A204.1 (cell line): ENCODE measurements at regions not wholly inside any gene's neighbourhood (a gene's known extent, or its start where the extent isn't known, plus 50 kb on each side); places are given as distances from the start of the nearest gene placed in this dataset.

ENCODE experiments used
- FAIRE-seq: peaks from 2 replicates; lab custom pipeline; 2012; peaks lifted over from hg19 to GRCh38; lab: Jason Lieb, UNC

DNA sequence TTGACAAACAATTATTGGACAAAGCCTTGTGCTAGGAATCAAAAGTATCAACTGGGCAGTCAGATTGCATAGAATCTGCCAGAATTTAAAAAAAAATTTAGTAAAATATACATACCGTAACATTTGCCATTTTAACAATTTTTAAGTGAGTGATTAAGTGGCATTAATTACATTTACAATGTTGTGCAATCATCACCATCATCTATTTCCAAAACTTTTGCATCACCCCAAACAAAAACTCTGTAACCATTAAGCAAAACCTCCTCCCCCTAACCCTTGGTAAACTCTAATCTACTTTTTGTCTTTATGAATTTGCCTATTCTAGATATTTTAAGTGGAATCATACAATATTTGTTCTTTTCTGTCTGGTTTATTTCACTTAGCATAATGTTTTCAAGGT, 182.8 kb downstream of the LMO4 start:
- no peak for FAIRE-seq

DNA sequence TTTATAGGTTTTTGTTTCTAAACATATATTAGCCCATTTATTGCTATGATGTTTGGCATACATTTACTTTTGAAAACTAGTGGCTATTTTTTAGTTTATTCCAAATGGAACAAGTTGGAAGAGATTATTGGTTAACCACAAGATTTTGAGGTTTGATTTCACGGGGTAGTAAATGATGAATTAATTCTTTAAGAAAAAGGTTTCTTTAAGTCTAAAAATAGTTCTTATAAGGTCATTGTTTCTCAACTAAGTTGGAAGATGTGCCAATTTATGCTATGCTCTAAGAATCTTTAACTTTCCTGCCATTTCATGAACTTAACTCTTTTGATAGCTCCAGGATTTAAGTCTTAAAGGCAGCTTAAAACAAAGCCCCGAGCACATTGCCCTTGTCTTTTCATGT, 183.8 kb downstream of the LMO4 start:
- FAIRE-seq, result no peak

DNA sequence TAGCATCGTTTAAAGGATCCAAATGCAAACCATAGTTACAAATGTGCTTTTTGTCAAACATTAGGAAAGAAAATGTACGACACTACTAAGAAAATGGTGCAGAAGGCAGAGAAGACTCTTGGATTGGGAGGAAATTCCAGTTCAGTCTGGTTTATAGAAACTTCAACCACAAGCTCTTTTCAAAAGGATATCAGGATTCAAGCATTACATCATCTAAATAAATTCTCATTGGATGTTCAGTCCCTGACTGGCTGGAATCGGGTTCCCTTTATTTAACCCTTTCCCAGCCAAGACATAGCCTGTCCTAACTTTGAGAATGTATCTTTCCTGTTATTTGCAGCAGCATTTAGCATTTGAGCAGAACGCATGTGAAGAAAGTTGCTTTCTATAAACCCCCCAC, 184.6 kb downstream of the LMO4 start:
- FAIRE-seq, result no peak

DNA sequence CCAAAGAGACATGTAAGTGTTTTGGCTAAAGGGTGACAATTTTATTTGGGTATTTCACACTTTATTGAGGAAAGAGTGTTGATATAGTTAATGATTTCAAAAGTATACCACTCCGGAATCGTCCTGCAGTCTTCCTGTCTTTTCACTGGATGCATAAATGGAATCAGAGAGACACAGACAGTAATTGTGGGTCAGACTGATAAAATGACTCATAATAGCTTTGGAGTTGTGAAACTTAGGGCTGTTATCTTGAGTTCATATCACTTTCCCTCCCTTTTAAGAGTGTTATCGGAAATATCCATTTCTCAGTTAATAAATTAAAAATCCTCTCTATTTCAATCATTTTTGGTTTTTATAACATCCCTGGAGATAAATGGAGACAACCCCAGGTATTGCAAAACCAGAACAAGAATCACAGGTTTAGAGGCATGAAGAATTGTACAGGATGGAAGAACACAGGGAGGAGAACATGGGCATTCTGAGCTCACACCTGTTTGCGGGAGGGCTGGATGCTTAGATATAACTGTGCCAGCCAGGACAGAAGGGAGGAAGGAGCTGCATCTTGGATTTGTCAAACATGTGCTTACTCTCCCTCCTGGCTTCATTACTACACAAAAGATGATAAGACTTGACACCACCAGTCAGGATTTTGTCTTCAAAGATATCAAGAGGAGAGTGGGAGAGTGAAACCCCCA, 185.4 kb downstream of the LMO4 start:
- FAIRE-seq, result no peak

DNA sequence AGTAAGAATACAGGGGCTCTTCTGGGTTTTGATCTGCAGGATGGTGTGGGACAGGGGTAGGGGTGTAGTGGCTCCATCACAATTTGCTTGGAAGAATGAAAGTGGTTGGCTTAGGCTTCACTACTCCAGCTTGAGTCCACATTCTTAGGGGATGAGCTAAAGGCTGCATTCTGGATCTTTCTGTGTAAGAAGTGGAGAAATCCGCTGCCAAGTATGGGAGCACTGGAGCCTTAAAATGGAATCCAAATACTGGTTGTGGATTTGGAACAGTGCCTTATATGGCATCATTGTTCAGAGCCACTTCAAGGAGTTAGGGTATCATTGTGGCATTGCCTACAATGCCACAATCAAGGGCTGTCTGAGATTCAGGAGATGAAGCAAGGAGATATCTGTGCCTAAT, 187.1 kb downstream of the LMO4 start:
- no peak for FAIRE-seq

DNA sequence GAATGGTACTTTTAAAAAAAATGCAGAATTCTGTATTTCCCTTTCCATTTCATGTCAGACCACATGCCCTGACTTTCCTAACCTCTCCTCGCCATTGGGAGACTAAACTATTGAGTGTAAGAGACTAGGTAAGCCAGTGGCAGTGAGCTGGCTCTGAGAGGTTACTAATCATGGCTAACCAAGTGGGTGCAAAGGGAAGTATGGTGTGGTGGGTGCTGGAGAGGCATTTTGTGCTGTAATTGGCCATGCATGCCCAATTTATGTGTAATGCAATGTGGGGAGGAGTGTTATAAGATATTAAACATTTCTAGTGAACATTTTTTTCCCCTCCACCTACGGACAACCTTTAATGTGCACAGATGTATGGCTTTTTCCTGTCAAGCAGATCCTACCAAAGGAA, 190.1 kb downstream of the LMO4 start:
- no peak for FAIRE-seq

DNA sequence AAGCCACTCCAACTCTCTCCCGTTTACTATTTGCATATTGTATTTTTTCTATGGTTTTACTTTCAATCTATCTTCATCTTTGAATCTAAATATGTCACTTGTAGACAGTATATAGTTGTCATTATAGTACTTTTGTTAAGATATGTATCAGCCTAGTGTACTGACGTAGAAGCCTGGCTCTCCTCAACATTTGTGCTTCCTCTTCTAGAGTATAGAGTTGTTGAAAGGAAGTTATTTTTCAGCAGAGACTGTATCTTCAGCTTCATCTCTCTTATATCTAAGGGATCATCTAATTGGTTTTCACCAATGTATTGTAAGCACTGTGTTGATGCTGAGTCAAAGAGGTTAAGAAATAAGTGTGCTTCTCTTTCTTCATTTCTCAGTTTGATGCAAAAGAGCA, 192.8 kb downstream of the LMO4 start:
- no peak for FAIRE-seq

DNA sequence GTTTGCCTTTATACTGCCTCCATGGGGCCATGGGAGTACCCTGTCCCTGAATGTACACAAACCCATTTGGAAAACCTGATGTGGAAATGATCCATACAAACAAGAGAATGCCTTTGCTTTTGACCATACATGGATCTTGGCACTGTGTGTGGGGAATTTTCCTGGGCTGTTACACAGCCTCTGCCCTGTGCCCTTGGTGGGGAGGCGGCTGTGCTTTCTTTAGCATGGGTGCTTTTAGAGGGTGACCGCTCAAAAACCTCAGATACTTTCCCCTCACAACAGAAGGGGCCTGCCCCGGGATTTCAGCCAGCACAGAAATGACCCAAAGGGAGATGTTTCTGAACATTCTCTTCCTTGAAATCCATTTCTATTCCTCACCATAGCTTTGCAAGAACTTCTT, 194.8 kb downstream of the LMO4 start:
- FAIRE-seq, result no peak

DNA sequence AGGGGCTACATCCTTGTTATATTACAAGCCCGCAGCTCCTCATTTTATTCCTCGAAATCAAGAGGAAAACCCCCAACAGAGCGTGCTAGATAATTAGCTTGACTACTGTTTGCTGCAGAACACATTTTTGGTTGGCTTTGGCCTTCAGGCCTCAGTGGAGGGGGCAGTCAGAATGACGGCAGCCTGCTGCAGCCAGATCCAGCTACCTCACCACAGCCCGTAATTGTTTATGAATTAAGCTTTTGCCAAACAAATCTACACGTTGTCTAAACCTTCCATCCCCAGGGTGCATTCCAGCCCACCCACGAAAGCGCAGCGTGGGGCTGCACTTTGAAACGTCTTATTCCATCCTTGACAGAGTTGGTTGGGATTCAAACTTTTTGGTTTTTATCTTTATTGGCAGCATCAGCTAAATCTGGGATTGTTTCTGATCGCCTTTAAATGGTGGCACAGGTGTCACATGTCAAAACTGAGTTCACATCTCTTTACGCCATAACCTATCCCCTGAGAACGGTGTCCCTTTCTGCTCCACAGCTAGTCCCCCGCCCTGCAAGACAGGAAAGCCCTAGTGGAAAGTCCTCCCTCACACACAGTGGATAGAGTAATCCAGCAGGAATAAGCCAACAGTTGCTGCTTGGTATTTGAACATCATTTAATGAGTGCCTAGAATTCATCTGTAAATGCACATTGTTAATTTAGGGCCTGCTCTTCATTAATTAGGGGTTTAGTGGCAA, 195.5 kb downstream of the LMO4 start:
- FAIRE-seq, result no peak

DNA sequence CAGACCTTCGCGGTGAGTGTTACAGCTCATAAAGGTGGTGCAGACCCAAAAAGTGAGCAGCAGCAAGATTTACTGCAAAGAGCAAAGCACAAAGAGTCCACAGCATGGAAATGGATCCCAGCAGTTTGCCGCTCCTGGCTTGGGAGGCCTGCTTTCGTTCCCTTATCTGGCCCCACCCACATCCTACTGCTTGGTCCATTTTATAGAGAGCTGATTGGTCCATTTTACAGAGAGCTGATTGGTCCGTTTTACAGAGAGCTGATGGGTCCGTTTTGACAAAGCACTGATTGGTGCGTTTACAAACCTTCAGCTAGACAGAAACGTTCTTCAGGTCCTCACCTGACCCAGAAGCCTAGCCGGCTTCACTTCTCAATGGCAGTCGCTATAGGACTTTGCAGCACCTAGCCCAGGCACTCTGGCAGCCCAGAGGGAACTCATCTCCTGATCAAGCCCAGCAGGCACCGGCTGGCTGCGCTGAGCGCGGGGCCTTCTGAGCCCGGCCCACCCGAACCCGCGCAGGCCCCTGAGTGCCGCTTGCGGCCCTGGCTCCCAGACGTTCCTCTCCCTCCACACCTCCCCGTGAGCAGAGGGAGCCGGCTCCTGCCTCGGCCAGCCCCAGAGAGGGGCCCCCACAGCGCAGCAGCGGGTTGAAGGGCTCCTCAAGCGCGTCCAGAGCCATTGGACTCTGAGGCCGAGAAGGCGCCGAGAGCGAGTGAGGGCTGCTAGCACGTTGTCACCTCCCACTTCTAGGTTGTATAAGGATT, 200.3 kb downstream of the LMO4 start:
- no peak for FAIRE-seq

DNA sequence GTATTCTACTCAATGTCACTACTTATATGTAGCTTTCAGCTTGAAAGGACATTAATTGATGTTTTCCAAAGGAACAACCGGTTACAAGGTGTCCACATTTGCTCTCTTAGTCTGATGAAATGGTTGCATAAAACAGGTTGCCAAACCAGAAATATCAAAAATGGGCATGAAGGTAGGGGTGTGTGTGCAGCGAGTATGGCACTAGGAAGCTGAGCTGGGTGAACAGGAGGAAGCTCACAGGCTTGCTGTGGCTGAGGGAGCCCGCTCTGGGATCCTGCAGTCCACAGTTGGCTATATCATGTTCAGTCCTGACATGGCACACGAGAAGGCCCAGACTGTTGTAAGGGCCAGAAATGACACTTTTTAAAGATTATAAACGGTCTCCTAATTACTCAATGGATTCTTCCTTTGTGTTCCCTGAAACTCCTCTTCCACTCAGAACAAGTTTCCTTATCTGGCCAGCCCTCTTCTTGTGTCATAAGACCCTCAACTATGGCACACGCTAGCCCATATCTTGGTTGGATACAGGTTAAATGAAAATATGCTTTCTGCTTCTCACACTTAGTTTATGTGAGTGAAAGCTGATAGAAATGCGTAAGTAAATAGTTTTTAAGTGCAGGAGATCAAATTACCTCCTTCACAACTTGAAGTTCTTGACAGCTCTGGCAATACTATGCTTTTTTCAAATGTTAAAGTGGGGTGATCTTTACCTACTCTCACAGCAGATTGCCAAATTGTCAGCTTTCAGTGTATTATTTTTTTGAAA, 201.5 kb downstream of the LMO4 start:
- FAIRE-seq, result no peak

DNA sequence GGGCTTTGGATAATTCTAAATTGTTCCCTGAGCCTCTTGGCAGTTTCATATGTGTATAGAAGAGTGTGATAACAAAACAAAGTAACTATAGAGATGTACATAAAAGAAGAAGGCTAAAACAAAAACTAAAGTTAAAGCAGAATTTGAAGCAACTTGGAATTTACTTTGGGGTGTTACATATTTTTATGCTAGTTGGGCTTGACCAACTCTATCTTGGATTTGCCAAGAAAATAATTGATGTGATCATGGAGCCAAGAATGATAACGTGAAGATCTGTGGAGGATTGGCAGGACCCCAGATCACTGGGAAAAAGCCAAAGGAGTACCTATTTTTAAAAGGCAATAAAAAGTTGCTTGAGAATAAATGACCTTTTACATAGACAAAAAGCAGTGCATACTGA, 206.9 kb downstream of the LMO4 start:
- FAIRE-seq, result no peak

DNA sequence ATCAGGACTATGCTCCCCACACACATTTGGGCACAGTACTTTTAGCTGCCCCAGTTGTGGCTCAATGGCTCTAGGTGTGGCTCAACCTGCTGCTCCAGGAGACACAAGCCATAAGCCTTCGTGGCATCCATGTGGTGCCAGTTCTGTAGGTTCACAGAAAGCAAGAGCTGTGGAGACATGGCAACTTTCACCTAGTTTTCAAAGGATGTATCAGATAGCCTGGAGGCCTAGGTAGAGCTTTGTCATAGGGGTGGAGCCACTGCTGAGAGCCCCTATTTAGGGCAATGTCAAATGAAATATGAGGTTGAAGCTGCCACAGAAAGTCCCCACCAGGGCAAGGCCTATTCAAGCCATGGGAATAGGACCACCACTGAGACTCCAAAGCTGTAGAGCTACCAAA, 210.5 kb downstream of the LMO4 start:
- no peak for FAIRE-seq

DNA sequence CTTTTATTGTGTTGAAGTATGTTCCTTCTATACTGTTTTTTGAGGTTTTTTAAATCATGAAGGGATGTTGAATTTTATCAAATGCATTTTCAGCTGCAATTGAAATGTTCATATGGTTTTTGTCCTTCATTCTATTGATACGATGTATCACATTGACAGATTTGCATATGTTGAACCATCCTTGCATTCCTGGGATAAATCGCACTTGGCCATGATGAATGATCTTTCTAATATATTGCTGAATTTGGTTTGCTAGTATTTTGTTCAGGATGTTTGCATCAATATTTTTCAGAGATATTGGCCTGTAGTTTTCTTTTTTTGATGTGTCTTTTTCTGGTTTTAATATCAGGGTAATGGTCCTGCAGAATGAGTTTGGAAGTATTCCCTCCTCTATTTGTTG, 214.0 kb downstream of the LMO4 start:
- no peak for FAIRE-seq

DNA sequence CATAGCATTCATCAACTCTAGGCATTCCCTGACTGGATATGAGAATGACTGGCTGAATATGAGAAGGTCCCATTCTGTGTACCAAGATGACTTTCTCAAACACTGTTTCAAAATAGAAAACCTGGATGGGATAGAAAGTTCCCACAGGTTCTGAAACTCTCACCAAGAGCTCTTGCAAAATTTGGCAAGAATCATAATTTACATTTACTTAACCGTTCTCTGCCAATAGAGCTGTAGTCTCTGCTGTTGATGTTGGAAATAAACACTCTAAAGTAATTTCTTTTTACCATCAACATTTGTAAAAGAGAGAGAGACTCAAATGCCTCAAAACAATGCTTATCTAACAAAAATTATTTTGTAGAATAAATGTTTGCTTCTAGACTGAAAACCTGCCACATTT, 221.1 kb downstream of the LMO4 start:
- FAIRE-seq, result no peak

DNA sequence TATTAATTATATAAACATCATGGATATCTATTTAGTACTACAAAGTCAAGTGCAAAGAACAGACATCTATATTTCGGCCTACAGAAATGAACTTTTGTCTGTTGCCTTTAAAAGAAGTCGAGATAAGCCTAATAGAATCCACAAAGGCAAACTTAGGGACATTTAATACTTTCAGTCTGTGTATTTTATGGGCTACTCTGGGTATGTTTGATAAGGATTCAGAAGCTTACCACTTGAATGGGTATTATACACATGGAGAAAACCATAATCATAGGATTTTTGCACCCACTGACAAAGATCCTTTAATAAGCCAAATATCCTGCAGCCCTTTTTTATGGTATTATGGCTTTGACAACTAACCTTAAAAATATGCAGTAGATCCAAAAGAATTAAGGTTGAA, 224.8 kb downstream of the LMO4 start:
- no peak for FAIRE-seq

DNA sequence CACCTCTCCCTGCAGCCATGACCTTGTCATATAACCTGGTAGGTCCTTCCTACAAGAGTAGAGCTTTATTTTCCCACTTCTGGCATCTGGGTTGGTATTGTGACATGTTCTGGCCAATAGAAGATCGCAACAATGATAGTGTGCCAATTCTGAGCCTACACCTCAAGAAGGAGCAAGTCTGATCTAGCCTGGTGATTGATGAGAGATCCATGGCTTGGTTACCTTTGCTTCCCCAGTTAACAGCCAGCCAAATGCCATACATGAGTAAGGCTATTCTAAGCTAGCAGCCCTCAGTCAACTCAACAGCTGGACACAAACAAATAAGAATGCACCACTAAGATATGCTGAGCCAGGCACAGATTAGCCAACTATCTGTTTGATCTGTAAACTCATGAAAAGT, 226.7 kb downstream of the LMO4 start:
- no peak for FAIRE-seq

DNA sequence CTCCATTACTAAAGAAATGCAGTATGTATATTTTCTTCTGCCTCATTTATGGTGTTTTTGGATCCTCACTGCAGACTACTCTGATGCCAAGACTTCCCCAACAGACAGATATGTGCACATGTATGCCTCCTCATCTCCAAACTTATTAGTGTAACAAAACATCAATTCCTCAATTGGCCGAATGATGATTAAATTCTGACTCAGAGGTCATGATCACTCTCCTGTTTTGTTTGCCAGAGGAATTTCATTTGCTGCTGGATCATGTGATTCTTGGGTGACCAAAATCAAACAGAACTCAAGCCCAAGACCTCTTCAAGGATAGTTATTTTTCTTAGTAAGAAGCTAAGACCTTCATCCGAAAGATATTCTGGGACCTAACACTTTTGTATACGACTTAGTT, 227.6 kb downstream of the LMO4 start:
- no peak for FAIRE-seq

DNA sequence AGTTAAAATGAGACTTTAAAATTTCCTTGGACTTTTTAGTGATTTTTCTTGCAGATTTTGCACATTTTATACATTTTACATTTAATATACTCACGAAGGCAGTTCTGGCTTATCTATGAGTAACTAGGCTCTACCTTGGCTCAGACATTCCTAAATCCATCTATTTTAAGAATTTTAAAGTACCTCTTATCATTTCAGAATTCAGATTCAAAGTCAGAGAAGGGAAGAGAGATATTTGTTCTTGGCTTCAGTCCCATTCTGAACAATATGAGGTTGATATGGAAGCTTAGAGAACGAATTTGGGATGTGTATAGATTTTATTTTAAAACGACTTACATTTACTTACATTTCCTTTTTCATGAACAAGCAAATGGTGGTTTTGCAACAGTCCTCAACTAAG, 230.2 kb downstream of the LMO4 start:
- FAIRE-seq, result no peak

DNA sequence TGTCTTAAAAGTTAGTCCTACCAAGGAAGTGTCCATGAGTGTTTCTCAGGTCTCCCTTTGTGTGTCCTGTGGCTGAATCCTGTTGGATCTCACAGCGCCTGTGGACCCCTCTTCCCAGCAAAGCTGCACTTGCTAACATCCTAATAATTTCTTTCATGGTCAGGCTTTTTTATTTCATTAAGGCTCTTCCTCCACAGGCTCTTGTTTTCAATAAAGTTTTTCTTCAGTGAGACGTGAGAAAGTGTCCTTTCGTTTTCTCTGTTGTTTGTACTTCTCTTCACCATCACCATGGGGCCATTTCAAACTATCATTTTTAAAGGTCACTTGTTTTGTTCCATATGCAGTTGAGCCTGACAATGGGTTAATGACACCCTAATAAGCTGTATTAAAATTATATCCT, 231.5 kb downstream of the LMO4 start:
- no peak for FAIRE-seq

DNA sequence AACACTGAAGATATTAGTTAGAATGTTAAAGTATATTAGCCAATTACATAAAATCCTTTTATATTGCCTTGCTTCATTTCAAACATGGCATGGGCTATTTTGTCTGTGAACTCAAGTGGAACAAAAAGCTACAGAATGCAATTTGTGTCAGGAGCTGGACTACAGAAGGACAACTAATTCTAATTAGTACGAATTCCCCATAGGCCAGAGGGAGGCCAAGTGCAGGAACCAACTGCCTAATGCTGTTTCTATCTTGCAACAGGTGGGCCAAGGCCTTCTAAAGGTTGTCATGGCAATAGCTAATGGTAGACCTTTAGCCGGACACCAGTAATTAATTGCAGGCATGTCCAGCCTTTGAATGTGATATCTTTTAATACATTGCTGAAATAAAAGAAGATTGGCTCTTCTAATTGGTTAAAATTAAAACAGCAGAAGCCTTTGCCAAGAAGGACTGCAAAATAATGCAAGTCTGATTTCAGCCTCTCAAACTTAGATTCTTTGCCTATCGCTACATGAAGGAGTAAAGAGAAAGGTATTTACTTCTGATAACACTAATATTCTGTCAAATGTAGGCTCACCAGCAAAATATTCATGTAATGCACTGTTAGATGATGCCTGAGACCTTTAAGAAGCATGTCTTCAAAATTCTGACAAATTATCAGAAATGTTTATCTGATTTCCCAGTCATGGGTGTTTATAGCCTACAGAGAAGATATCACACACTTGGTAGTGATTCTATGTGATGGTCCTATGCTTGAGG, 232.1 kb downstream of the LMO4 start:
- FAIRE-seq, result no peak

DNA sequence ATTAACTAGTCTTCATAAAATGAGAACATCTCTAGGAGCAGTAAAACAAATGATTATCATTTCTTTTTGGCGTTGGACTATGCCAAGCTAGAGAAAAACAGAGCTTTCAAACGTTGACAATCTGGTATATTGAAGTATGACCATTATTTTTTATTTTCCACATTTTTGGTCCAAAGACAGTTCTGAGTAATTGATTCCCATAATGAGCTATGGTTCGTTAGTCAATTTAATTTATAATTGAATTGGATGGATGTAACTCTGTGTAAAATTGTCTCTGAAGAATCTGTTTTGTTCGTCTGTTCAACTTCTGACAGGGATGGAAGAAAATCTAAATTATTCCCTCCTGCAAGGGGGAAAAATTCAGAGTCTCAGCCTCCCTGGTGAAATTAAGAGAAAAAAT, 234.5 kb downstream of the LMO4 start:
- no peak for FAIRE-seq
